Keratinocyte (primary cell): ENCODE measurements at regions not wholly inside any gene's neighbourhood (a gene's known extent, or its start where the extent isn't known, plus 50 kb on each side); places are given as distances from the start of the nearest gene placed in this dataset.

ENCODE experiments used
- CTCF ChIP-seq, 3 experiments: IDR thresholded peaks in 1 of 3; conservative IDR thresholded peaks in 1 of 3; optimal IDR thresholded peaks in 1 of 3; 2 replicates in 2 of 3; 3 replicates in 1 of 3; pipeline versions ENCODE3 to v1.5.1; 2011; ENCODE audit warnings: low read length in 3 of 3, mild to moderate bottlenecking in 3 of 3, moderate library complexity in 2 of 3, control low read depth in 1 of 3, inconsistent platforms in 1 of 3; ENCODE audit not compliant: insufficient read depth in 2 of 3; ENCODE audit errors: extremely low read depth in 1 of 3
- EZH2 ChIP-seq: IDR thresholded peaks from one replicate; pipeline ENCODE4 v1.6.1; 2012; ENCODE audit warnings: inconsistent platforms, mild to moderate bottlenecking, low read length, moderate library complexity

- TF ChIP-seq CTCF (optimal IDR thresholded peaks at IDR 0.05 in 1 of 3, IDR thresholded peaks at IDR 0.05 in 1 of 3, conservative IDR thresholded peaks at IDR 0.05 in 1 of 3; ENCODE audit: extremely low read depth in 1 of 3, insufficient read depth in 2 of 3, low read length in 3 of 3) (no peak), EZH2 (no peak)
Observed at GRCh38 chr12:91845365-91845764, 300.3 kb downstream of the BTG1 start.
